ENCODE measurements at regions not wholly inside any gene's neighbourhood (a gene's known extent, or its start where the extent isn't known, plus 50 kb on each side); places are given as distances from the start of the nearest gene placed in this dataset.

GRCh38 chr7:36019980-36020379 is 133.1 kb upstream of the EEPD1 start:
- DNase-seq = no peak
- intact Hi-C loops (cut with micrococcal nuclease) = no loop called here
- ATAC-seq = no peak

GRCh38 chr7:36021367-36021766 is 131.7 kb upstream of the EEPD1 start:
- intact Hi-C loops (cut with micrococcal nuclease) = no loop called here
- ATAC-seq (peak; percentile 66), DNase-seq (no peak)

GRCh38 chr7:36021917-36022550 is 131.0 kb upstream of the EEPD1 start:
- intact Hi-C loops (cut with micrococcal nuclease) = no loop called here
- ATAC-seq (peak; percentile 37), DNase-seq (no peak)

- intact Hi-C loops (cut with micrococcal nuclease) = no loop called here
- no peak for DNase-seq
- ATAC-seq = no peak
Measured at GRCh38 chr7:36023033-36023560, 130.0 kb upstream of the EEPD1 start.

- intact Hi-C loops (cut with micrococcal nuclease) = no loop called here
- DNase-seq (no peak), ATAC-seq (no peak)
Measured at GRCh38 chr7:36025190-36025589, 127.9 kb upstream of the EEPD1 start.

- DNase-seq = no peak
- no peak for ATAC-seq
- intact Hi-C loops (cut with micrococcal nuclease) = no loop called here
Measured at GRCh38 chr7:36029311-36029710, 123.7 kb upstream of the EEPD1 start.

GRCh38 chr7:36029853-36030515 is 123.1 kb upstream of the EEPD1 start:
- intact Hi-C loops (cut with micrococcal nuclease) = no loop called here
- ATAC-seq = no peak
- no peak for DNase-seq

GRCh38 chr7:36032361-36032818 is 120.7 kb upstream of the EEPD1 start:
- DNase-seq (no peak), ATAC-seq (no peak)
- intact Hi-C loops (cut with micrococcal nuclease) = no loop called here

- ATAC-seq (no peak), DNase-seq (no peak)
- intact Hi-C loops (cut with micrococcal nuclease) = no loop called here
Measured at GRCh38 chr7:36034020-36034419, 119.0 kb upstream of the EEPD1 start.

- intact Hi-C loops (cut with micrococcal nuclease) = no loop called here
- DNase-seq (no peak), ATAC-seq (no peak)
Measured at GRCh38 chr7:36035186-36035585, 117.9 kb upstream of the EEPD1 start.

GRCh38 chr7:36036590-36036989 is 116.5 kb upstream of the EEPD1 start:
- ATAC-seq = peak; percentile 90
- intact Hi-C loops (cut with micrococcal nuclease) = no loop called here
- peak; percentile 62 for DNase-seq

- peak; percentile 39 for DNase-seq
Measured at GRCh38 chr7:36037121-36037662, 115.9 kb upstream of the EEPD1 start.

GRCh38 chr7:36038063-36038721 is 114.9 kb upstream of the EEPD1 start:
- DNase-seq = no peak
- ATAC-seq = no peak
- intact Hi-C loops (cut with micrococcal nuclease) = no loop called here

More at GRCh38 chr7:36037121-36037662, 115.9 kb upstream of the EEPD1 start:
- peak; percentile 76 for ATAC-seq
- intact Hi-C loops (cut with micrococcal nuclease) = no loop called here

- no peak for ATAC-seq
- no peak for DNase-seq
- intact Hi-C loops (cut with micrococcal nuclease) = no loop called here
Measured at GRCh38 chr7:36039243-36039642, 113.8 kb upstream of the EEPD1 start.

GRCh38 chr7:36039671-36040070 is 113.4 kb upstream of the EEPD1 start:
- ATAC-seq = no peak
- intact Hi-C loops (cut with micrococcal nuclease) = no loop called here
- no peak for DNase-seq

- no peak for DNase-seq
- intact Hi-C loops (cut with micrococcal nuclease) = no loop called here
- no peak for ATAC-seq
Measured at GRCh38 chr7:36040679-36041078, 112.4 kb upstream of the EEPD1 start.

GRCh38 chr7:36044101-36044892 is 108.8 kb upstream of the EEPD1 start:
- DNase-seq (no peak), ATAC-seq (no peak)
- intact Hi-C loops (cut with micrococcal nuclease) = no loop called here

- peak; percentile 17 for ATAC-seq
- no peak for DNase-seq
- intact Hi-C loops (cut with micrococcal nuclease) = no loop called here
Measured at GRCh38 chr7:36045326-36045725, 107.7 kb upstream of the EEPD1 start.

- intact Hi-C loops (cut with micrococcal nuclease) = no loop called here
- peak; percentile 28 for ATAC-seq
- no peak for DNase-seq
Measured at GRCh38 chr7:36045830-36046341, 107.2 kb upstream of the EEPD1 start.
